Coronary artery (tissue), 2 donors: ENCODE measurements at regions not wholly inside any gene's neighbourhood (a gene's known extent, or its start where the extent isn't known, plus 50 kb on each side); places are given as distances from the start of the nearest gene placed in this dataset.

Experiments used
- DNase-seq: peaks from one replicate; pipeline ENCODE4 v3.0.0-alpha.2; 2017; ENCODE audit warnings: low spot score
- H3K27ac ChIP-seq, 2 donors: fragments of 200-600 bp; sonication (generic); one replicate each; pipeline ENCODE4 v1.5.1; 2016 to 2019
- H3K4me3 ChIP-seq: fragments of 200-600 bp; sonication (generic); 2 replicates; pipeline ENCODE4 v1.5.1; 2016; ENCODE audit warnings: mild to moderate bottlenecking, moderate library complexity
- TF ChIP-seq, protein P1 (sequence below): fragments of 200-600 bp; sonication (generic); IDR thresholded peaks from one replicate; pipeline ENCODE4 v1.5.1; 2019; ENCODE audit warnings: antibody characterized with exemption

GRCh38 chr14:101017806-101018560 is 114.5 kb upstream of the RTL1 start:
- Histone ChIP-seq H3K4me3 (no peak overlapping the region), H3K27ac (no peak overlapping the region)
- peak; percentile 59 for DNase-seq
- TF ChIP-seq, protein P1, sequence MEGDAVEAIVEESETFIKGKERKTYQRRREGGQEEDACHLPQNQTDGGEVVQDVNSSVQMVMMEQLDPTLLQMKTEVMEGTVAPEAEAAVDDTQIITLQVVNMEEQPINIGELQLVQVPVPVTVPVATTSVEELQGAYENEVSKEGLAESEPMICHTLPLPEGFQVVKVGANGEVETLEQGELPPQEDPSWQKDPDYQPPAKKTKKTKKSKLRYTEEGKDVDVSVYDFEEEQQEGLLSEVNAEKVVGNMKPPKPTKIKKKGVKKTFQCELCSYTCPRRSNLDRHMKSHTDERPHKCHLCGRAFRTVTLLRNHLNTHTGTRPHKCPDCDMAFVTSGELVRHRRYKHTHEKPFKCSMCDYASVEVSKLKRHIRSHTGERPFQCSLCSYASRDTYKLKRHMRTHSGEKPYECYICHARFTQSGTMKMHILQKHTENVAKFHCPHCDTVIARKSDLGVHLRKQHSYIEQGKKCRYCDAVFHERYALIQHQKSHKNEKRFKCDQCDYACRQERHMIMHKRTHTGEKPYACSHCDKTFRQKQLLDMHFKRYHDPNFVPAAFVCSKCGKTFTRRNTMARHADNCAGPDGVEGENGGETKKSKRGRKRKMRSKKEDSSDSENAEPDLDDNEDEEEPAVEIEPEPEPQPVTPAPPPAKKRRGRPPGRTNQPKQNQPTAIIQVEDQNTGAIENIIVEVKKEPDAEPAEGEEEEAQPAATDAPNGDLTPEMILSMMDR: no peak

DNA sequence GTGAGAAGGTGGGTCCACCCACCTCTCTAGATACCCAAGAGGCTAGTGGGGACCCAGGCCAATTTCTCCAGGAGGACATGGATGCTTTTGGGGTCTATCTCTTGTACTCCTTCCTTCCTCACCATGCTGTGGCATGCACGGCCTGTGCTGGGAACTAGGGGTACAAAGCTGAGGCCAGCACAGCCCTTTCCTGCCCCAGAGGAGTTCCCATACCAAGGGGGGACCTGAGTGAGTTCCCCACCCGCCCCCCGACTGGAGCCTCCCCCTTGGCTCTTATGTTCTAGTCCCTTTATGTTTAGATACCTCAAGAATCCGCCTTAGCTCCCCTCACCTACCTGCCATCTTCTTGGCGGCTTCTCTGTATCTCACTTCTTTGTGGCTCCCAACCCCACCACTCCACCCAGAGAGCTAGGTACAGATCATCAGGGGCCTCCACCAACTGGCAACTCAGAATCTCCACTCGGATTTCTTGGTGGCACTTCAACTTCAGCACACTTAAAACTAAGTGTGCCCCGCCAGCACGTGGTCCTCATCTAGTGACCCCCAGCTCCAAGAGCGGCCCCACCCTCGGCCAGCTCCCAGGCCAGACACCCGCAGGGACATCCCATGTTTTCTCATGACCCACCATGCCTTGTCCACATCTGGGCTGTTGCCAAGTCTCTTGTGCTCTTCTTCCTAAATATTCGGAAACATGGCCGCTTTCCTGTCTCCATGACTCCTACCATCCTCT is 115.2 kb upstream of the RTL1 start:
- H3K27ac ChIP-seq: no peak overlapping the region
- TF ChIP-seq, protein P1: no peak
- H3K4me3 ChIP-seq: no peak overlapping the region
- peak; percentile 47 for DNase-seq

DNA sequence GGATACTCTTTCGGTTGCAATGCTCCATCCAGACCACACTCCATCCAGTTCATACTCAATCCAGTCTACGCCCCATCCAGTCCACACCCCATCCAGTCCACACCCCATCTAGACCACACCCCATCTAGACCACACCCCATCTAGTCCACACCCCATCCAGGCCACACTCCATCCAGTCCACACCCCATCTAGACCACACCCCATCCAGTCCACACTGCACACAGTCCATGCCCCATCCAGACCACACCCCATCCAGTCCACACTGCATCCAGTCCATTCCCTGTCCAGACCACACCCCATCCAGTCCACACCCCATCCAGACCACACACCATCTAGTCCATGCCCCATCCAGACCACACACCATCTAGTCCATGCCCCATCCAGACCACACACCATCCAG is 116.0 kb upstream of the RTL1 start:
- H3K27ac ChIP-seq: no peak overlapping the region
- DNase-seq: peak; percentile 47
- TF ChIP-seq, protein P1: no peak

GRCh38 chr14:101019990-101020710 is 116.6 kb upstream of the RTL1 start:
- Histone ChIP-seq H3K27ac (no peak overlapping the region), H3K4me3 (no peak overlapping the region)
- TF ChIP-seq, protein P1: no peak
- DNase-seq: peak; percentile 58

More for the DNA sequence above, 116.0 kb upstream of the RTL1 start:
- H3K4me3 ChIP-seq: no peak overlapping the region

- TF ChIP-seq, protein P1: no peak
- no peak overlapping the region for H3K4me3 ChIP-seq
- peak; percentile 56 for DNase-seq
- no peak overlapping the region for H3K27ac ChIP-seq
Measured at GRCh38 chr14:101020834-101021370, 117.4 kb upstream of the RTL1 start.

GRCh38 chr14:101022121-101022520 is 118.6 kb upstream of the RTL1 start:
- TF ChIP-seq, protein P1: no peak
- no peak overlapping the region for H3K27ac ChIP-seq
- DNase-seq: peak; percentile 53
- no peak overlapping the region for H3K4me3 ChIP-seq
